ENCODE measurements at regions not wholly inside any gene's neighbourhood (a gene's known extent, or its start where the extent isn't known, plus 50 kb on each side); places are given as distances from the start of the nearest gene placed in this dataset.
A peak's percentile ranks its signal among the peaks of the same experiment; 100 is the strongest.

GRCh38 chr3:16028604-16029003, 145.9 kb upstream of the GALNT15 start:
- no peak for DNase-seq
- no peak for ATAC-seq
- intact Hi-C loops (cut with micrococcal nuclease): no loop called here

GRCh38 chr3:16030342-16030741, 144.1 kb upstream of the GALNT15 start:
- no peak for DNase-seq
- no peak for ATAC-seq
- intact Hi-C loops (cut with micrococcal nuclease): no loop called here

- intact Hi-C loops (cut with micrococcal nuclease): no loop called here
- ATAC-seq (no peak), DNase-seq (no peak)
Measured at GRCh38 chr3:16031434-16031833, 143.0 kb upstream of the GALNT15 start.

GRCh38 chr3:16033889-16034687, 140.4 kb upstream of the GALNT15 start:
- intact Hi-C loops (cut with micrococcal nuclease): no loop called here
- DNase-seq (no peak), ATAC-seq (no peak)

- intact Hi-C loops (cut with micrococcal nuclease): no loop called here
- ATAC-seq (no peak), DNase-seq (no peak)
Measured at GRCh38 chr3:16040991-16041390, 133.5 kb upstream of the GALNT15 start.

GRCh38 chr3:16048435-16049318, 125.8 kb upstream of the GALNT15 start:
- ATAC-seq (peak; percentile 90), DNase-seq (no peak)
- intact Hi-C loops (cut with micrococcal nuclease): loop anchor here (5.0 kb wide), 3 partner anchors 129 to 231 kb away; no protein-coding TSS in a partner anchor

- ATAC-seq: peak; percentile 70
- no peak for DNase-seq
- intact Hi-C loops (cut with micrococcal nuclease): no loop called here
Measured at GRCh38 chr3:16050641-16051467, 123.6 kb upstream of the GALNT15 start.

- intact Hi-C loops (cut with micrococcal nuclease): no loop called here
- DNase-seq (no peak), ATAC-seq (no peak)
Measured at GRCh38 chr3:16051691-16052090, 122.8 kb upstream of the GALNT15 start.

GRCh38 chr3:16052964-16053363, 121.5 kb upstream of the GALNT15 start:
- intact Hi-C loops (cut with micrococcal nuclease): no loop called here
- ATAC-seq (no peak), DNase-seq (no peak)

GRCh38 chr3:16053794-16054193, 120.7 kb upstream of the GALNT15 start:
- no peak for DNase-seq
- no peak for ATAC-seq
- intact Hi-C loops (cut with micrococcal nuclease): no loop called here

GRCh38 chr3:16055606-16056211, 118.8 kb upstream of the GALNT15 start:
- no peak for DNase-seq
- ATAC-seq: no peak
- intact Hi-C loops (cut with micrococcal nuclease): no loop called here

- DNase-seq: no peak
- intact Hi-C loops (cut with micrococcal nuclease): no loop called here
- peak; percentile 60 for ATAC-seq
Measured at GRCh38 chr3:16056217-16056616, 118.3 kb upstream of the GALNT15 start.

- no peak for ATAC-seq
- intact Hi-C loops (cut with micrococcal nuclease): no loop called here
- no peak for DNase-seq
Measured at GRCh38 chr3:16058521-16058920, 116.0 kb upstream of the GALNT15 start.

- intact Hi-C loops (cut with micrococcal nuclease): no loop called here
- ATAC-seq (no peak), DNase-seq (no peak)
Measured at GRCh38 chr3:16059081-16059537, 115.4 kb upstream of the GALNT15 start.

GRCh38 chr3:16059711-16060357, 114.6 kb upstream of the GALNT15 start:
- intact Hi-C loops (cut with micrococcal nuclease): no loop called here
- ATAC-seq (peak; percentile 14), DNase-seq (no peak)

GRCh38 chr3:16060358-16060852, 114.1 kb upstream of the GALNT15 start:
- intact Hi-C loops (cut with micrococcal nuclease): no loop called here
- ATAC-seq (peak; percentile 77), DNase-seq (peak; percentile 47)

GRCh38 chr3:16060945-16061344, 113.5 kb upstream of the GALNT15 start:
- intact Hi-C loops (cut with micrococcal nuclease): no loop called here
- peak; percentile 37 for DNase-seq

GRCh38 chr3:16061491-16061890, 113.0 kb upstream of the GALNT15 start:
- no peak for ATAC-seq
- intact Hi-C loops (cut with micrococcal nuclease): no loop called here
- no peak for DNase-seq

More at GRCh38 chr3:16060945-16061344, 113.5 kb upstream of the GALNT15 start:
- ATAC-seq: peak; percentile 40

Measured in left ventricle myocardium superior (tissue), 1 donor.